ENCODE measurements at regions not wholly inside any gene's neighbourhood (a gene's known extent, or its start where the extent isn't known, plus 50 kb on each side); places are given as distances from the start of the nearest gene placed in this dataset.

GRCh38 chr2:122219504-122219903, 464.1 kb downstream of the TSN start:
- Histone ChIP-seq H3K27me3 (ENCODE audit: control insufficient read depth, insufficient read depth, low read length) (no peaks in the 10 kb centered on the region), H3K4me3 (ENCODE audit: low read depth, low read length) (no peak overlapping the region), H3K36me3 (ENCODE audit: control insufficient read depth, insufficient read depth, low read length) (no peaks in the 10 kb centered on the region)
- DNase-seq (ENCODE audit: low read depth) (no peak), FAIRE-seq (no peak)
- TF ChIP-seq CTCF (IDR thresholded peaks at IDR 0.05; ENCODE audit: insufficient read depth, low read length, severe bottlenecking) = no peak

- no peak for TF ChIP-seq CTCF (IDR thresholded peaks at IDR 0.05; ENCODE audit: insufficient read depth, low read length, severe bottlenecking)
- no peak overlapping the region for H3K4me3 ChIP-seq (ENCODE audit: low read depth, low read length)
- FAIRE-seq (no peak), DNase-seq (ENCODE audit: low read depth) (no peak)
- H3K27me3 ChIP-seq (ENCODE audit: control insufficient read depth, insufficient read depth, low read length) = no peaks in the 10 kb centered on the region
- no peaks in the 10 kb centered on the region for H3K36me3 ChIP-seq (ENCODE audit: control insufficient read depth, insufficient read depth, low read length)
Observed at GRCh38 chr2:122221665-122222064, 466.2 kb downstream of the TSN start.

- no peaks in the 10 kb centered on the region for H3K27me3 ChIP-seq (ENCODE audit: control insufficient read depth, insufficient read depth, low read length)
- DNase-seq (ENCODE audit: low read depth) (no peak), FAIRE-seq (no peak)
- H3K36me3 ChIP-seq (ENCODE audit: control insufficient read depth, insufficient read depth, low read length) = no peaks in the 10 kb centered on the region
- no peak overlapping the region for H3K4me3 ChIP-seq (ENCODE audit: low read depth, low read length)
- TF ChIP-seq CTCF (IDR thresholded peaks at IDR 0.05; ENCODE audit: insufficient read depth, low read length, severe bottlenecking) = no peak
Observed at GRCh38 chr2:122231296-122231695, 475.8 kb downstream of the TSN start.

GRCh38 chr2:122233372-122233771, 477.9 kb downstream of the TSN start:
- no peaks in the 10 kb centered on the region for H3K27me3 ChIP-seq (ENCODE audit: control insufficient read depth, insufficient read depth, low read length)
- H3K36me3 ChIP-seq (ENCODE audit: control insufficient read depth, insufficient read depth, low read length) = no peaks in the 10 kb centered on the region
- H3K4me3 ChIP-seq (ENCODE audit: low read depth, low read length) = no peak overlapping the region
- no peak for TF ChIP-seq CTCF (IDR thresholded peaks at IDR 0.05; ENCODE audit: insufficient read depth, low read length, severe bottlenecking)
- DNase-seq (ENCODE audit: low read depth) (no peak), FAIRE-seq (no peak)

- Histone ChIP-seq H3K4me3 (ENCODE audit: low read depth, low read length) (no peak overlapping the region), H3K36me3 (ENCODE audit: control insufficient read depth, insufficient read depth, low read length) (no peaks in the 10 kb centered on the region), H3K27me3 (ENCODE audit: control insufficient read depth, insufficient read depth, low read length) (no peaks in the 10 kb centered on the region)
- TF ChIP-seq CTCF (IDR thresholded peaks at IDR 0.05; ENCODE audit: insufficient read depth, low read length, severe bottlenecking) = no peak
- FAIRE-seq (peak; percentile 72), DNase-seq (ENCODE audit: low read depth) (peak; percentile 84)
Observed at GRCh38 chr2:122236152-122236874, 480.9 kb downstream of the TSN start.

GRCh38 chr2:122236925-122237324, 481.5 kb downstream of the TSN start:
- TF ChIP-seq CTCF (IDR thresholded peaks at IDR 0.05; ENCODE audit: insufficient read depth, low read length, severe bottlenecking) = no peak
- no peak overlapping the region for H3K4me3 ChIP-seq (ENCODE audit: low read depth, low read length)
- FAIRE-seq = no peak
- no peak for DNase-seq (ENCODE audit: low read depth)
- H3K36me3 ChIP-seq (ENCODE audit: control insufficient read depth, insufficient read depth, low read length) = no peaks in the 10 kb centered on the region
- no peaks in the 10 kb centered on the region for H3K27me3 ChIP-seq (ENCODE audit: control insufficient read depth, insufficient read depth, low read length)

Measured in bronchial epithelial cell (primary cell).